Activated naive CD8-positive, alpha-beta T cell (primary cell): ENCODE measurements at regions not wholly inside any gene's neighbourhood (a gene's known extent, or its start where the extent isn't known, plus 50 kb on each side); places are given as distances from the start of the nearest gene placed in this dataset.

Experiments used
- H3K27ac Mint-ChIP-seq: one replicate; pipeline ENCODE4 v1.8.0; 2021; ENCODE audit warnings: mixed read lengths
- H3K27me3 Mint-ChIP-seq: one replicate; pipeline ENCODE4 v1.8.0; 2021; ENCODE audit warnings: mixed read lengths
- H3K36me3 Mint-ChIP-seq: one replicate; pipeline ENCODE4 v1.8.0; 2021; ENCODE audit warnings: mixed read lengths
- H3K4me1 Mint-ChIP-seq: one replicate; pipeline ENCODE4 v1.8.0; 2021; ENCODE audit warnings: low read depth, mixed read lengths
- H3K4me3 Mint-ChIP-seq: one replicate; pipeline ENCODE4 v1.8.0; 2021; ENCODE audit warnings: mild to moderate bottlenecking, mixed read lengths
- H3K9me3 Mint-ChIP-seq: one replicate; pipeline ENCODE4 v1.8.0; 2021; ENCODE audit warnings: low read depth, mixed read lengths

DNA sequence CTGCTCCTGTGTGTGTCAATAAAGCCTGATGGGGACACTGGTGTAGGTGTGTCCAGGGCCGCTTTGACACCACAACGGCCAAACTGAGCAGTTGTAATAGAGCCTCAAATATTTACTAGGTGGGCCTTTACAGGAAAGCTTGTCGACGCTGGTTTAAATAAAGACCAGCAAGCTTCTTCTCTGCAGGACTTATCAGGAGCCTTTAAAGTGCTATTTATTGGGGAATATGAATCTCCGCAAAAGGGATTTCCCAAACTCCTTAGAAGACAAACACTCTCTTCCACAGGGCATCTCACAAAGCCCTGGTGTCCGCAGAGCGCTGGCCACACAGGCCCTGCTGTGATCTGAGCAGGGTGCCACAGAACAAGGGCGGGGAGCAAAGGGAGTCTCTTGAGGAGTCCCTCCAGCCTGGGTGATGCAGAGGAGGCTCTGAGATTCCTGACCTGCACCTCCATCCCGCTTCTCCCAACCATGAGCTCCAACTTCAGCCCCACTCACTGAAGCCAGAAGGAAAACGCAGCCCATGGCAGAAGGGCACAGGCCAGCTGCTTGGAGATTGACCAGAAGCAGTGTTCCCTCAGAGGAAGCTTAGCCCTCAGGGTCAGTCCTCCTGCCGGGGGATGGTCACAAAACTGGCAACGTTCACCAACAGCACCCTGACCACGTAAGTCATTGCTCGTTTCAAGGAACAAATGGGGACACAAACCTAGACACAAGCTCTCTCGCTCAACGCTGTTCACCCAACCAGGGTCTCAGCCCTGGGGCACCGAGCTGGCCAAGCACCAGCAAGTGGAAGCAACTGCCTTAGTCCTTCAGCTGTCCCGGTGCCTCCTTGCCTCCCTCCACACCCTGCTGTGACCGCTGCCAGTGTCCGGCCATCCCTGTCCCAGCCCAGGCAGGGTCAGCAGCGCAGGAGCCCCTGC, 129.5 kb downstream of the OAT start:
- Mint-ChIP-seq H3K27me3 (no peaks in the 10 kb centered on the region), H3K4me3 (no peak overlapping the region), H3K36me3 (no peaks in the 10 kb centered on the region), H3K4me1 (no peaks in the 10 kb centered on the region), H3K9me3 (no peaks in the 10 kb centered on the region), H3K27ac (no peak overlapping the region)

DNA sequence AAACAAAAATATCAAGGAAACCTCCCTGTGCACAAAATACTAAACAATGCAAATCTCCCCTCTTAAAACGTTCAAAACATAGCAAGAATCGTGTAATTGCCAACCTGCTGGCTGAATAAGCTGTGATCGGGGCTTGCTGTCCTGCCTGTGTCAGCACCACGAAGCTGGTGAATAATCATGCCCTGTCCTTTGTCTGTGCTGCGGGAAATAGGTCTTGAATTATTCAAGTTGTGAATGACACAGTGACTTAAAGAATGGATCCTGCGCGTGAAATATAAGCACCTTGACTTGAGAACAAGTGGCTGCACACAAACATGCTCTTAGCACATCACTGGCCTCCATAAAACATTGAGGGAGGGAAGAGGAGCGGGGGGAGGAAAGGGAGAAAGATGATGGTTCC, 130.2 kb downstream of the OAT start:
- Mint-ChIP-seq H3K4me3 (no peak overlapping the region), H3K27me3 (no peaks in the 10 kb centered on the region), H3K36me3 (no peaks in the 10 kb centered on the region), H3K27ac (no peak overlapping the region), H3K9me3 (no peaks in the 10 kb centered on the region), H3K4me1 (no peaks in the 10 kb centered on the region)

DNA sequence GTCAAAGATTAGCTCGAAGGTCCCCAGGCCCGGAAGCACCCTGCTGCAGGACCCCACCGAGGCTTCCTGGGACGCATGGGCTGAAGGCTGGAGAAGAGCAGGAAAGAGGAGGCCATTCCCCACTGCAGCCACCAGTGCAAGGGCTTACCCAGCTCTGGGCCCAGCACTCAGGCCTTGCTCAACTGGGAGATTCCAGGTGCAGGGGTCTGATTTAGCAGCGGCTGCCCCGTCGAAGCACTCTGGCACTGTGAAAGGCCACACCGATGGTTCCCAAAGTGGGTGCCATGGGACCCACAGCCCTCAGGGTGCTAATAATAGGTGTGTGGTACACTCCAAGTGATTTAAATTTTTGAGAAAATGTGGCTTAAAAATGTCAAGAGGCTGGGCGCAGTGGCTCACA, 130.9 kb downstream of the OAT start:
- no peaks in the 10 kb centered on the region for H3K9me3 Mint-ChIP-seq
- no peak overlapping the region for H3K27ac Mint-ChIP-seq
- no peaks in the 10 kb centered on the region for H3K4me1 Mint-ChIP-seq
- H3K36me3 Mint-ChIP-seq, result no peaks in the 10 kb centered on the region
- no peaks in the 10 kb centered on the region for H3K27me3 Mint-ChIP-seq
- H3K4me3 Mint-ChIP-seq, result no peak overlapping the region

DNA sequence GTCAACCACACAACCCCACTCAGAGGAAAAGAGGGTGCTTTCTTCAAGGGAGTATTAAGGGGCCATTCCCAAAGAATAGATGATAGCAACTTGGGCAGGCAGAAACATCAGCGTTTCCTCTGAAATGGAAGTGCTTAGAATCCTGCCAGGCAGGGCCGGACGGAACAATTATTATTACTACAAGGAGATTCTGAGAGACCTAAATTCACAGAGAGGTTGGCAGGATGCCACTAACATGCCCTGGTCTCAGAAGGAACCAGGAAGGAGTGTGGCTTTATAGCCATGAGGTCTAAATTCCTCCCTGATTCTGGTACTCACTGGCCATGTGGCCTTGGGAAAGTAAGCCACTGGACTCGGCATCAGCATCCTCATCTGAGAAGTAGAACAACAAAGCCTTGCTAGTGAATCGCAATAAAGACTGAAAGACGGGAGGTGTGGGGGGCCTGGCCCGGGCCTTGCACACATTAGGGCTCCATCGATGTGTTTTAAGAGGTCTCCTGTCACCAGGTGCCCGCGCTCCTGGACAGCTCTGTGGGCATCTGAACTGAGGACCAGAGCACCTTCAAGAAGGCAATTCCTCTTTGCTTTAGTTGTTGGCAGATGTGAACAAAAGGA, 131.5 kb downstream of the OAT start:
- no peak overlapping the region for H3K27ac Mint-ChIP-seq
- no peak overlapping the region for H3K4me3 Mint-ChIP-seq
- H3K27me3 Mint-ChIP-seq, result no peaks in the 10 kb centered on the region
- no peaks in the 10 kb centered on the region for H3K4me1 Mint-ChIP-seq
- H3K9me3 Mint-ChIP-seq, result no peaks in the 10 kb centered on the region
- H3K36me3 Mint-ChIP-seq, result no peaks in the 10 kb centered on the region

DNA sequence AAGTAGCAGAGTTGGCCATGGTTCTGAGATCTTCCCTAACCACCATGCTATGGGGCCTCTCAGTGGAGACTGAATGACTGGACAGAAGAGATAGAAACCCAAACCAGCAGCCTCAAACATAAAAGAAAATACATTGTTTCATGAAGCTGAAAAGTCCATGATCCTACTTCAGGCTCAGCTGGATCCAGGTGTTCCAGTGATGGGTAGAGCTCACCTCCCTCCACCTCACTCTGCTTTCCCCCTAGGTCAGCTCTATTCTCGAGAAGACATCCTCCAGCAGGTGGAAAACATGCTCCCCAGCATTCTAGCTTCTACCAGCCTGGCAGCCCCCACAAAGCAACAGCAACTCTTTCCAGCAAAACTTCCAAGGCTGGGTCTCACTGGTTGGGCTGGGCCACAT, 132.1 kb downstream of the OAT start:
- Mint-ChIP-seq H3K9me3 (no peaks in the 10 kb centered on the region), H3K4me3 (no peak overlapping the region), H3K4me1 (no peaks in the 10 kb centered on the region), H3K36me3 (no peaks in the 10 kb centered on the region), H3K27ac (no peak overlapping the region), H3K27me3 (no peaks in the 10 kb centered on the region)

DNA sequence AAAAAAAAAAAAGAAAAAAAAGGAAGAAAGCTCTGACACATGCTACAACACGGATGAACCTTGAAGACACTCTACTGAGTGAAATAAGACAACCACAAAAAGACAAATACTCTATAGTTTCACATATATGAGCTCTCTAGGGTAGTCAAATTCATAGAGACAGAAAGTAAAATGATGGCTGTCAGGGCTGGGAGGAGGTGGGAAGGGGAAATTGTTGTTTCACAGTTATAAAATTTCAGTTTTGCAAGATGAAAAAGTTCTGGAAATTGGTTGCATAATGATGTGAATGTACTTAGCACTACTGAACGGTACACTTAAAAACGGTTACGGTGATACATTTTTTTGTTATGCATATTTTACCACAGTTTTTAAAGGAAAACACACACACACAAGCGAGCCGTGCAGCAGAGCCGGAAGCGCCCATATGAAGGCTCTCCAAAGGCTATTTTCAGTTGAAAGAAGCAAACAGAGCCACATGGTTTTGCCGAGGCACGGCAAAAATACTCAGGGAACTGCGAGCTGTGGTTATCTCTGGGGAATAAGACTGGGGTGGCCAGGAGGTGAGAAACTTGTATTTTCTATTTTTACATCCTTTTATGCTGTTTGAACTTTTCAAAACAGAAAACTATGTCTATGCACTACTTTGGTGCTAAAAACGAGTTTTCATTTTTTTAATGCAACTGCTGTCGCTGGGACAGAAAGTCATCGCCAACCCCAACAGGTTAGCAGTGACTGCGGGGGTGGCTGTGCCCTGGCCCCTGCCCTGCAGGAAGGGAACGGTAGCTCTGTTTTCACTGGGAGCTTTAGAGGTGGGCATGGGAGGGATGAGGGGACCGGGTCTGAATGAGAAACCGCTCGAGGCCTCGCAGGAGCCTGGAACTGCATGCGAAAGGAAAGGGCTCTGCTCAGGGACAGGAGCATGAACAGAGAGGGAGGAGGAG, 132.9 kb downstream of the OAT start:
- no peaks in the 10 kb centered on the region for H3K36me3 Mint-ChIP-seq
- no peak overlapping the region for H3K27ac Mint-ChIP-seq
- H3K9me3 Mint-ChIP-seq, result no peaks in the 10 kb centered on the region
- no peaks in the 10 kb centered on the region for H3K27me3 Mint-ChIP-seq
- no peaks in the 10 kb centered on the region for H3K4me1 Mint-ChIP-seq
- H3K4me3 Mint-ChIP-seq, result no peak overlapping the region

DNA sequence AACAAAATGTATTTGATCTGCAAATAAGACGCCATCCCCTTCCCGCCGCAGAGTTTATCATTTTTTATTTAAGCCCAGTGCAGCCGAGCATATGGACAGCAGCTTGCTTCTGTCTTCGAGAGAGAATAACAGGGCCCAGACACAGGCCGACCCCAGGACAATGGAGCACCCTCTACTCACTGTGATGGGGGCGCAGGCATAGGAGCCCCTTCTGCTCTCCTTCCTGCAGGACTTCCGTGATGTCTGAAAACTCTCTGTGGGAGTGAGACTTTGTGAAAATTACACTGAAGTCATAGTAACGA, 134.8 kb downstream of the OAT start:
- Mint-ChIP-seq H3K4me3 (no peak overlapping the region), H3K4me1 (no peaks in the 10 kb centered on the region), H3K9me3 (no peaks in the 10 kb centered on the region), H3K27ac (no peak overlapping the region), H3K36me3 (no peaks in the 10 kb centered on the region), H3K27me3 (no peaks in the 10 kb centered on the region)

DNA sequence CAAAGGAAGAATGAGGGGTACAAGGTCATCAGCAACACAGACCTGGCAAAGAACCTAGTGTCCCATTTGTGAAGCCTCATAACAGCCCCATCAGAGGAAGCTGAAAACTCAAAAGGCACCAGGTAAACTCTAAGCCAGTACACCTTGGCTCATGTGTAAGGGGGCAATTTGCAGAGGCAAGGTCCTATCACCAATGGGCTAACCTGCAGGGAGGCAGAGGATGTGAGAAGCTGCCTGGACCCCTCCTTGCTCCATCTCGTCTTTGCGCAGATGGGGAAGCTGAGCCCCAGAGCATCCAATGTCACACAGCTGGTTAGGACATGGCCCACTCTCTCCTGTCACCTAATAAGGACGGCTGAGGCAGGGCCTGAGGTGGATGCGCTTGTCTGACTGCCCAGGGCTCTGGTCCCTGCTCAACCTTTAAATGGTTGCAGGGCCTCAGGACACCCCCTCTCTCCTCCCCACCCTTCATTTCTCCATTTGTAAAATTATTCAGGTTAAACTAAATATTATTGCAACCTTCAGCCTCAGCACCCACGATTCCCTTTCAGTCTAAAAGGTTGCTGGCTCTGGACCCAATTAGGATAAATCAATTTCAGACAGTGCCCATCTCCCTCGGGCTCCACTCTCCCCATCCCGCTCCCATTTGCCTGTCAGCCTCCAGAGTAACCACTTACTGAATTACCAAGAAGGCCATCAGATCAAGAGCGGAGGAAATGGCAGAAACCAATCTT, 135.3 kb downstream of the OAT start:
- H3K36me3 Mint-ChIP-seq, result no peaks in the 10 kb centered on the region
- no peaks in the 10 kb centered on the region for H3K27me3 Mint-ChIP-seq
- no peaks in the 10 kb centered on the region for H3K4me1 Mint-ChIP-seq
- no peaks in the 10 kb centered on the region for H3K9me3 Mint-ChIP-seq
- no peak overlapping the region for H3K27ac Mint-ChIP-seq
- H3K4me3 Mint-ChIP-seq, result no peak overlapping the region

DNA sequence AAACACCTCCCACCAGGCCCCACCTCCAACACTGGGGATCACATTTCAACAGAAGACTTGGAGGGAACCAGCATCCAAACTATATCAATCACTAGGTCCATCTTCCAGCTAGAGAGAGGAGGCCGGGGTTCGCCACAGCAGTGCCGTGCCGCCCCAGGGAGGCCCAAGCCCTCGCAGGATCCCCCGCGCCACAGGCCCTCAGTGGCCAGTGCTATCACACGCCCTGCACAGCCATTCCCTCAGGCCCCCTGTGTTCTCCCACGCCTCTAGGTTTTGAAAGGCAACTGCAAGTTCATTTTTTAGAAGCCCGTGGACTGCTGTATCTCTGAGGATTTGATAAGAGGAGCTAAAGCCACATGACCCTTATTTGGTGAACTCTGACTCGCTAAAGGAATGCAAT, 136.4 kb downstream of the OAT start:
- Mint-ChIP-seq H3K27me3 (no peaks in the 10 kb centered on the region), H3K27ac (no peak overlapping the region), H3K4me3 (no peak overlapping the region), H3K36me3 (no peaks in the 10 kb centered on the region), H3K4me1 (no peaks in the 10 kb centered on the region), H3K9me3 (no peaks in the 10 kb centered on the region)

DNA sequence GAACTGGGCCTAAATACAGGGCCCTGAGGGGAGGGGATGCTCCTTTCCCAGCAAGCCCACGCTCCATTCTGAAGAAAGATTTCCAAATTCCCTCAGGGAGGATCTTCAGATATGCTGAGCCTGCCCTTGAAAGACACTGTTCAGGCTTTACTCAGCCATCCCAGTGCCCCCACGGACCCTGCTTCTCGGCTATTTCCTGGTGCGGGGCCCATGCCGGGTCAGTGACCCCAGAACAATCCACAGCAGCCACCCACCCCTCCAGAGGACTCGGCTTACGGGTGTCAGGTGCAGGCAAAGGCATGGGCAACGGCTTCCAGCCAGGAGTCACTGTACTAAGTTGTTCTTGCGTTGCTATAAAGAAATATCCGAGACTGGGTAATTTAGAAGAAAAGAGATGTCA, 137.1 kb downstream of the OAT start:
- H3K4me1 Mint-ChIP-seq, result no peaks in the 10 kb centered on the region
- H3K4me3 Mint-ChIP-seq, result no peak overlapping the region
- no peaks in the 10 kb centered on the region for H3K9me3 Mint-ChIP-seq
- no peaks in the 10 kb centered on the region for H3K36me3 Mint-ChIP-seq
- H3K27ac Mint-ChIP-seq, result no peak overlapping the region
- H3K27me3 Mint-ChIP-seq, result no peaks in the 10 kb centered on the region

DNA sequence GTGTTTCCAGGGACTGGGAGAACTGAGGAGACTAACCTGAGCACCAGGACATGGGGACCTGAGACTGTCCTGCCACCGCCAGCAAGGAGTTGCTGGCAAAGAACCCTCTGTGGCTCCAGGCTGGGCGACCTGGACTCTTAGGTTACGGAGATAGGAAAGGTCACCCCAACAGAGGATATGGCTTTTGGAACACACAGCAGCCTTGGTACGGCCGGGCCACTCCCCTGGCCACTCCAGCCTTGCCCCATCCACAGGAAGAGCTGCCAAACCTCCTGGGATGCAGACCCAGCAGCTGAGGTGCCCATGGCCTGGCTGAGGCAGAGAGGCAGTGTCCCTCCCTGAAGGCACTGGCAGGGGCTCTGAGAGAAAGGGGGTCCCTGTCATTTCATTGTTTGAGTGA, 137.8 kb downstream of the OAT start:
- Mint-ChIP-seq H3K36me3 (no peaks in the 10 kb centered on the region), H3K9me3 (no peaks in the 10 kb centered on the region), H3K4me1 (no peaks in the 10 kb centered on the region)

DNA sequence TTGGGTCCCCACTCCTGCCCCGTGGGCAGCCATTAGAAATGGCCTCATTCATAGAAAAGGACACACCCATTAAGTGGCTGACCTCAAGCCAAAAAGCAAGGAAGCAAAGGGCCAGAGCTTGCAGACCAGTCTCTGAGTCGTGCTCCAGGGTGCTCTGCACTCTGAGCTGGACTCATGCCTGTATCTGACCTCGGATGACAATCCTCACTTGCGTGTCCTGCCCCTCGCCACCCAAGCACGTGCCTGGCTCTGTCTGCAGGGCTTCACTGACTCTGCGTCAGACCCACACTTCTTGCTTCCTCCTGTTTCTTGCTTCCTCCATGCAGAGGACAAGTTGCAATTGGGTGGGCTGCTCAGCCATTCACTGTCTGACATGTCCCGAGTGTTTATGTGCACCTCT, 138.8 kb downstream of the OAT start:
- Mint-ChIP-seq H3K36me3 (no peaks in the 10 kb centered on the region), H3K27ac (no peak overlapping the region), H3K4me3 (no peak overlapping the region), H3K27me3 (no peaks in the 10 kb centered on the region), H3K9me3 (peaks cover 4% of the 10 kb centered on the region), H3K4me1 (no peaks in the 10 kb centered on the region)

More for the DNA sequence above, 137.8 kb downstream of the OAT start:
- Mint-ChIP-seq H3K27ac (no peak overlapping the region), H3K27me3 (no peaks in the 10 kb centered on the region), H3K4me3 (no peak overlapping the region)

DNA sequence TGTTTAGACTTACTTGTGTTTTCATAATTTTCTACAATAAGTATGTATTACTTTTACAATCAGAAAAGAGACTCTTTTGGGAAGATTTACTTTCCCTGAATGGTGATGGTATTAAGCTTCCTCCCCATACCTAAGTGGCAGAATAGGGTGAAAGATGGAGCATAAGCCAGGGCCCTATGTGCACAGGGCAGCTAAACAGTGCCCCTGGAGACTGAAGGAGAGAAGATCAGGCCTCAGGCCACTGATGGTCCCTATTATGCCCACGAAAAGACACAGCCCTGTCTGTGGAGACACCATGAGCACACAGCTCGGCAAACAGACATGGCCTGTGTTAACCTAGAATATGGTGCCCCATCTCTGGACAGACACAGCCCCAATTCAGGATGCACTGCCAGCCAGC, 139.4 kb downstream of the OAT start:
- H3K36me3 Mint-ChIP-seq, result no peaks in the 10 kb centered on the region
- H3K4me3 Mint-ChIP-seq, result no peak overlapping the region
- no peaks in the 10 kb centered on the region for H3K27me3 Mint-ChIP-seq

DNA sequence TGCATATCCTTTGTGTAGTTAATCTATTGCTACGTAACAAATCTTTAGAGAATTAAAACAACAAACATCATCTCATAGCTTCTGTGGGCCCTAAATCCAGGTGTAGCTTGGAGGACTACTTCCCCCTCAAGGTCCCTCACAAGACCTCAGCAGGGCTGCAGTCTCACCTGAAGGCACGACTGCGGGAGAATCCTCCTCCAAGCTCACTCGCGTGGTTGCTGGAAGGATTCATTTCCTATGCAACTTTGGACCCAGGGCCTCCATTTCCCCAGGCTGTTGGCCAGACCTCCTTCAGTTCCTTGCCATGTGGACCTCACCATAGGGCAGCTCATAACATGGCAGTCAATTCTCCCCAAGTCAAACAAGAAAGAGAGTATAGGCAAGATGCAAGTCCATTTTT, 140.4 kb downstream of the OAT start:
- Mint-ChIP-seq H3K27me3 (no peaks in the 10 kb centered on the region), H3K4me1 (no peaks in the 10 kb centered on the region), H3K9me3 (peaks cover 4% of the 10 kb centered on the region), H3K4me3 (no peak overlapping the region), H3K36me3 (no peaks in the 10 kb centered on the region), H3K27ac (no peak overlapping the region)

More for the DNA sequence above, 139.4 kb downstream of the OAT start:
- Mint-ChIP-seq H3K4me1 (no peaks in the 10 kb centered on the region), H3K27ac (no peak overlapping the region), H3K9me3 (peaks cover 4% of the 10 kb centered on the region)
